ENCODE measurements at regions not wholly inside any gene's neighbourhood (a gene's known extent, or its start where the extent isn't known, plus 50 kb on each side); places are given as distances from the start of the nearest gene placed in this dataset.

GRCh38 chr2:184057910-184058309 is 540.4 kb upstream of the ZNF804A start:
- TF ChIP-seq CTBP1 (IDR thresholded peaks at IDR 0.05; ENCODE audit: borderline replicate concordance), result no peak
- no peak for TF ChIP-seq SP1 (IDR thresholded peaks at IDR 0.05)
- no peak for TF ChIP-seq PKNOX1 (IDR thresholded peaks at IDR 0.05)
- no peak for TF ChIP-seq FOXK2 (IDR thresholded peaks at IDR 0.05)
- no peak for TF ChIP-seq SUZ12 (IDR thresholded peaks at IDR 0.05)
- no peak for TF ChIP-seq L3MBTL2 (conservative IDR thresholded peaks at IDR 0.05)
- no peak for TF ChIP-seq ZNF384 (IDR thresholded peaks at IDR 0.05)
- TF ChIP-seq TARDBP (IDR thresholded peaks at IDR 0.05), result no peak
- no peak for TF ChIP-seq FOXA1 (IDR thresholded peaks at IDR 0.05)
